Activated T-cell treated with anti-CD3 and anti-CD28 coated beads, Interleukin-2, amount 50 U/mL, for 4 hours (primary cell): ENCODE measurements at regions not wholly inside any gene's neighbourhood (a gene's known extent, or its start where the extent isn't known, plus 50 kb on each side); places are given as distances from the start of the nearest gene placed in this dataset.

Experiments used
- ATAC-seq, 2 donors: fragments of 200-7000 bp; cut with Tn5 transposase; one replicate each; pipeline ENCODE4 v1.10.0; 2021
- DNase-seq: peaks from one replicate; pipeline ENCODE4 v3.0.0-alpha.2; 2020
- H3K27me3 Mint-ChIP-seq: one replicate; pipeline ENCODE4 v1.8.0; 2021; ENCODE audit warnings: low read depth, mixed read lengths
- H3K36me3 Mint-ChIP-seq: one replicate; pipeline ENCODE4 v1.8.0; 2022; ENCODE audit warnings: mixed read lengths; ENCODE audit not compliant: insufficient read depth
- H3K4me1 Mint-ChIP-seq: one replicate; pipeline ENCODE4 v1.8.0; 2021; ENCODE audit warnings: low read depth, mixed read lengths
- H3K4me3 Mint-ChIP-seq: one replicate; pipeline ENCODE4 v1.8.0; 2021; ENCODE audit warnings: mild to moderate bottlenecking, moderate library complexity, mixed read lengths
- H3K9me3 Mint-ChIP-seq: one replicate; pipeline ENCODE4 v1.8.0; 2021; ENCODE audit warnings: mixed read lengths

GRCh38 chr11:116553482-116553881 is 219.3 kb downstream of the BUD13 start:
- Mint-ChIP-seq H3K9me3 (peaks cover 12% of the 10 kb centered on the region), H3K4me3 (no peak overlapping the region), H3K27me3 (peaks cover 13% of the 10 kb centered on the region), H3K4me1 (no peaks in the 10 kb centered on the region), H3K36me3 (no peaks in the 10 kb centered on the region)
- DNase-seq (no peak), ATAC-seq (no peak)

DNA sequence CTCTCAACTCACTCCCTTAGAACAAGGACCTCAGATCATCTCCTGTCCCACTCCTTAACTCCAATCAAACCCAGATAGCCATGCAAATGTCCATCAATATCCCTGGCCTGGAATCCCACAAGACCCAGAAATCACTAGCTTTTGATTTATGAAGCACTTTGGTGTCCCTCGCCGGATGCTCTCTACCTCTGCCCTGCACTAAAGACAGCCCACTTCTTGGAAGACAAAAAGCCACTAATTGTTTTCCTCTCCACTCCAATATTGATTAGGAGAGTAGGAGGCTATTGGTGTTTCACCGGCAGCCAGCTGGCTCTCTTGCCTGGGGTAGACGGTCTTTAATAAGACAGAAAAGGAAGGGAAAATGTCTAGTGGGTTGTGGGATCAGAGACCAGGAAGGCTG is 221.2 kb downstream of the BUD13 start:
- peaks cover 16% of the 10 kb centered on the region for H3K27me3 Mint-ChIP-seq
- H3K4me1 Mint-ChIP-seq, result no peaks in the 10 kb centered on the region
- DNase-seq, result no peak
- ATAC-seq, result no peak
- no peaks in the 10 kb centered on the region for H3K36me3 Mint-ChIP-seq
- H3K9me3 Mint-ChIP-seq, result peaks cover 11% of the 10 kb centered on the region
- no peak overlapping the region for H3K4me3 Mint-ChIP-seq

GRCh38 chr11:116548256-116548655 is 224.5 kb downstream of the BUD13 start:
- Mint-ChIP-seq H3K36me3 (no peaks in the 10 kb centered on the region), H3K4me3 (no peak overlapping the region), H3K9me3 (no peaks in the 10 kb centered on the region), H3K4me1 (no peaks in the 10 kb centered on the region), H3K27me3 (peaks cover 13% of the 10 kb centered on the region)
- DNase-seq, result no peak
- ATAC-seq, result no peak

DNA sequence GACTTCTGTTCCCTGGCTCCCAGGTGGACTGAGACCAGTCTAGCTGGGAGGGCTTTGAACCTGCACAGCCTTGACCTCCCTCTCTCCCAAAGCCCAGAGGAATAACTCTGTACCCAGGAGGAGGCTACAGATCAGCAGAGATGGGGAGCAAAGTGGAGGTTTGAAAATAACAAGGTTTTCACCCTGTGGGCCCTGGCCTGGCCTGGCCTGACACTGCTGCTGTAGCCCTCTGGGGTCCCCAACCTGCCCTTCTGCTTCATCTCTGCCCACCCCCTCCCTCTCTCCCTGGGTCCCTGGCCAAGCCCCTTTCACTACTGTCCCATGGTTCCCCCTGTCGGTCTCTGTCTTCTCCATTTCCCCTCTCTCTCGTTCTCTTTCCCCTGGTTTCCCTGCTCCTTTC is 225.2 kb downstream of the BUD13 start:
- H3K4me3 Mint-ChIP-seq, result no peak overlapping the region
- DNase-seq, result no peak
- peaks cover 11% of the 10 kb centered on the region for H3K27me3 Mint-ChIP-seq
- no peaks in the 10 kb centered on the region for H3K36me3 Mint-ChIP-seq
- no peaks in the 10 kb centered on the region for H3K4me1 Mint-ChIP-seq
- ATAC-seq, result no peak
- H3K9me3 Mint-ChIP-seq, result no peaks in the 10 kb centered on the region

- no peaks in the 10 kb centered on the region for H3K4me1 Mint-ChIP-seq
- peaks cover 7% of the 10 kb centered on the region for H3K27me3 Mint-ChIP-seq
- DNase-seq, result no peak
- no peak overlapping the region for H3K4me3 Mint-ChIP-seq
- ATAC-seq, result no peak
- no peaks in the 10 kb centered on the region for H3K9me3 Mint-ChIP-seq
- H3K36me3 Mint-ChIP-seq, result no peaks in the 10 kb centered on the region
Observed at GRCh38 chr11:116545912-116546311, 226.9 kb downstream of the BUD13 start.

- H3K4me3 Mint-ChIP-seq, result no peak overlapping the region
- no peaks in the 10 kb centered on the region for H3K9me3 Mint-ChIP-seq
- DNase-seq (no peak), ATAC-seq (no peak)
- no peaks in the 10 kb centered on the region for H3K4me1 Mint-ChIP-seq
- peaks cover 10% of the 10 kb centered on the region for H3K27me3 Mint-ChIP-seq
- H3K36me3 Mint-ChIP-seq, result no peaks in the 10 kb centered on the region
Observed at GRCh38 chr11:116544721-116545120, 228.1 kb downstream of the BUD13 start.

- Mint-ChIP-seq H3K9me3 (no peaks in the 10 kb centered on the region), H3K36me3 (no peaks in the 10 kb centered on the region), H3K4me1 (no peaks in the 10 kb centered on the region), H3K4me3 (no peak overlapping the region), H3K27me3 (peaks cover 8% of the 10 kb centered on the region)
- DNase-seq (no peak), ATAC-seq (no peak)
Observed at GRCh38 chr11:116543911-116544475, 228.8 kb downstream of the BUD13 start.

- DNase-seq (no peak), ATAC-seq (no peak)
- Mint-ChIP-seq H3K27me3 (peaks cover 11% of the 10 kb centered on the region), H3K4me1 (no peaks in the 10 kb centered on the region), H3K9me3 (no peaks in the 10 kb centered on the region), H3K36me3 (no peaks in the 10 kb centered on the region), H3K4me3 (no peak overlapping the region)
Observed at GRCh38 chr11:116543099-116543498, 229.7 kb downstream of the BUD13 start.

- Mint-ChIP-seq H3K36me3 (no peaks in the 10 kb centered on the region), H3K27me3 (peaks cover 11% of the 10 kb centered on the region), H3K4me3 (no peak overlapping the region), H3K4me1 (no peaks in the 10 kb centered on the region), H3K9me3 (no peaks in the 10 kb centered on the region)
- ATAC-seq (no peak), DNase-seq (no peak)
Observed at GRCh38 chr11:116542406-116542805, 230.4 kb downstream of the BUD13 start.

- H3K9me3 Mint-ChIP-seq, result no peaks in the 10 kb centered on the region
- H3K4me3 Mint-ChIP-seq, result no peak overlapping the region
- H3K4me1 Mint-ChIP-seq, result no peaks in the 10 kb centered on the region
- H3K27me3 Mint-ChIP-seq, result peaks cover 8% of the 10 kb centered on the region
- H3K36me3 Mint-ChIP-seq, result no peaks in the 10 kb centered on the region
- DNase-seq (no peak), ATAC-seq (no peak)
Observed at GRCh38 chr11:116541460-116541859, 231.3 kb downstream of the BUD13 start.

DNA sequence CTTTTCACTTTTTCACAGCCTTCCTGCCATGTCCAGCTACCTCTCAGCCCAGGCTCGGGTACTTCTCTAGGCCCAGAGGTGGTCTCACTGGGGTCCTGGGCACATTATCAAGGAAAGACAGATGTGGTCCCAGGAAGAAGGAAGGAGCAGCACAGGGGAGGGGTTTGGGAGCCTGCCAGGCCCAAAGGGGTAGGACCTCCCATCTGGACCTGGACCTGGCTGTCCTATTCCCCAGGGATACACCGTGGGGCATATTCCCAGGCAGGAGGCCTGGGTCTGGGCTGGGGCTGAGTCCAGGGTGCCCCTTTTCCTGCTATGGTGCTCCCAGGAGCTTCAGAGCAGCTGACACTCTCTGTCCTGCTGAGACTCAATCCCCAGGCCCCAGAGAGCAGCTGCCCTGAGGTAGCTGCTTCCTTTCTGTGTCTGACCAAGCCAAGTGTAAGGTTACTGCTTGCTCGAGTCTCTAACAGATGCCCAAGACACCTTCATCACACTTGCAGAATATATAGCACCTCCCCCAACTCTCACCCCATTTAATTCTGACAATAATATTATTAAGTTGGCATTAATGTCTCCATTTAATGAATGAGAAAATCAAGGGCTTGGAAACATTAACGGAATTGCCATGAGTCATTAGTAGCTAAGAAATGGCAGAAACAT is 232.0 kb downstream of the BUD13 start:
- Mint-ChIP-seq H3K9me3 (no peaks in the 10 kb centered on the region), H3K4me3 (no peak overlapping the region), H3K4me1 (no peaks in the 10 kb centered on the region), H3K36me3 (no peaks in the 10 kb centered on the region), H3K27me3 (peaks cover 8% of the 10 kb centered on the region)
- ATAC-seq, result no peak
- DNase-seq, result no peak

DNA sequence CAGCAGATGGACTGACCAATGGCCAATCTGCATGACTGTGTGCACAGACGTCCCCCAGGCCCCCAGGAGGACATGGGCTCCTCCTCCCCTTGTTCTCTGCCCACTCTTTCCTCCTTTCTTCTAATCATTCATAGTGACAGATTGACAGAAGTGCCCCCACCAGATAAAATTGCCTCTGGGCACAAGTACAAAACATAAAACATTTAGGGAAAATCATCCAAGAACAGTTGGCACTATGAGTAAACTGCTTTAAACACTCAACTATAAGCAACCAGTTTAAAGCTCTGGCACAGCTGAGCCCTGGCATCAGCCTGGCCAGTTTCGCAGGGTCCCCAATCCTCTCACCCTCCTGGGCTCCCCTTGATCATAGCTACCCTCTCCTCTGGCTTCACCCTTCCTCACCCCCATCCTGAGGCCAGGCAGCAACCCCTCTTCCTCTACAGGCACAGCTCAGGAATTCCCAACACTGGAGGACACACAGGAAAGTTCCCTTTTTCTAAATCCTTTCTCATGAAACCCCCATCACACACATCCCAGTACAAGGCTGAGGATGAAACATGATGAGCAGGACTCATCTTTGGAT is 232.9 kb downstream of the BUD13 start:
- DNase-seq, result no peak
- Mint-ChIP-seq H3K4me3 (no peak overlapping the region), H3K4me1 (no peaks in the 10 kb centered on the region), H3K36me3 (no peaks in the 10 kb centered on the region), H3K27me3 (peaks cover 8% of the 10 kb centered on the region), H3K9me3 (no peaks in the 10 kb centered on the region)
- ATAC-seq, result no peak

- no peak for ATAC-seq
- Mint-ChIP-seq H3K36me3 (no peaks in the 10 kb centered on the region), H3K4me1 (no peaks in the 10 kb centered on the region), H3K27me3 (peaks cover 12% of the 10 kb centered on the region), H3K4me3 (no peak overlapping the region), H3K9me3 (no peaks in the 10 kb centered on the region)
- DNase-seq, result no peak
Observed at GRCh38 chr11:116539211-116539610, 233.6 kb downstream of the BUD13 start.

GRCh38 chr11:116538677-116539076 is 234.1 kb downstream of the BUD13 start:
- Mint-ChIP-seq H3K4me1 (no peaks in the 10 kb centered on the region), H3K9me3 (no peaks in the 10 kb centered on the region), H3K27me3 (peaks cover 17% of the 10 kb centered on the region), H3K4me3 (no peak overlapping the region), H3K36me3 (no peaks in the 10 kb centered on the region)
- no peak for DNase-seq
- no peak for ATAC-seq

DNA sequence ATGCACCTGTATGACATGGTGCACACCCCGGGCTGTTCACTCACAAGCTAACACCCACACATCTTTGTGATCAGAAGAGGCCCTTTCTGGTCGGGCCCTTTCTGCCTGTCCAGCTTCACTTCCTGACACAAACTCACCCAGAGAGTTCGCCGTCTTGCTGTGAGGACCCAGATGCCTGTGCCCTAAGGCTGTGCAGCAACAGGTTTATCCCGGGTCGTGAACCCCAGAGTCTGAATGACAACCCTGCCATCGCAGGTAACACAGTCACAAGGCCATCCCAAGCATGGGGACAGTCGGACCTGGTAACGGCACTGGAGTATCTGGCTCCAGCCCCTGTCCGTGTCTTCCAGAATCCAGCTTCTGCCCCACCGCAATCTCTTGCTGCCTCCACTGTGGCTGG is 235.1 kb downstream of the BUD13 start:
- peaks cover 18% of the 10 kb centered on the region for H3K27me3 Mint-ChIP-seq
- no peak for ATAC-seq
- no peaks in the 10 kb centered on the region for H3K9me3 Mint-ChIP-seq
- no peaks in the 10 kb centered on the region for H3K36me3 Mint-ChIP-seq
- H3K4me1 Mint-ChIP-seq, result no peaks in the 10 kb centered on the region
- no peak overlapping the region for H3K4me3 Mint-ChIP-seq
- DNase-seq, result no peak
